GM12872 (cell line): ENCODE measurements at regions not wholly inside any gene's neighbourhood (a gene's known extent, or its start where the extent isn't known, plus 50 kb on each side); places are given as distances from the start of the nearest gene placed in this dataset.

Source experiments
- CTCF ChIP-seq: IDR thresholded peaks from 3 replicates; pipeline ENCODE4 v1.5.1; 2011; ENCODE audit warnings: low read depth, mild to moderate bottlenecking, low read length, moderate library complexity; ENCODE audit not compliant: insufficient read depth

DNA sequence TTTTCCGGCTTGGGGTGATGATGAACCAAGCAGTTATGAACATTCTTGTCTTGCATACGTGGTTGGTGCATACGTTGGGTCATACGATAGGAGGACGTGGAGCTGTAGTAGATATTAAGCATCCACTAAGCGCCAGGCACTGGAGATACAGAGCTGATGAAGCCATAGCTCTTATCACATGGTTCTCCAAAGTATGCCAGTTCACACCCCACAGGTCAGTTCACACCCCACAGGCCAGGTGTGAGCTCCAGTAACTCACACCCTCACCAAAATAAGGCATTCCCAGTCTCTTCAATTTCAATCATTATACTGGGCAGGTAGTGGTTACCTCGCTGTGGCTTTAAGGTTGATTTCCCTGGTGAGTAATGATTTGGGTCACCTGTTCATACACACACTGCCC, 335.5 kb downstream of the FOXL1 start:
- TF ChIP-seq CTCF: no peak

DNA sequence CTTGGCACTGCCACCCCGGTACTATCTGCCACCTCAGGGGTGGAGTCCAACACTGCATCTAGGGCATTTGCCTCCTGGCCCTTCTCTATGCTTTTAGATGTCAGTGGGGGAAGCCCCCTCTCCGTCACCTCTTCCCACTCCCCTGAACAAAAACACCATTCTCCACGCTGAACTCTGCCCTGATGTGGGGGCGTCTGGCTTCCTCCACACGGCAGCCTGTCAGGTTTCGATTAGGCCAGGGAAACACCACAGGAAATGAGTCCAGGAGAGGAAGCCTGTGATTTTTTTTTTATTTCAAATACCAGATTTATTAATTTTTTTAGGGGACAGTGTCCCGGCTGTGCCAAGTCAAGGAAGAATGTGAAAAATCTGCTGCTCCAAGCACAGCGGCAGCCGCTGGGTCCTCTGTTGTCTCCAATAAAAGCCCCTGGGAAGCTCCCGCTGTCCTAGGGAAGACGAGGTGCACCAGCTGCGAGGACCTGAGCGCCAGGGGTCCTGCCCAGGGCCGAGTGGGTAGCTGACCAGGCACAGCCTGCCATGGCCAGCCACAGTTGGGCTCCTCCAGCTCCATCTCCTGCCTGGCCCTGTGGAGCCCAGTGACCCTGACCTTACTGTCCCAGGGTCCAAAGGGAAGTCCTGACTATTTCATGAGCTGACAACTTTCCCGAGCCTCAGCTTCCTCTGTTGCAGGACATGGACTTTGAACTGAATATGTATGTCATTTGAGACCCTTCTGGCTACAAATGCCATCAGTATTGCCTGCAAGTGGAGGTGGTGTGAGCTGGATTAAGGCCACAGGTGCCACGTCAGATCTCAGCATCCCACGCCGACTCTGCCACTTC, 336.7 kb downstream of the FOXL1 start:
- no peak for TF ChIP-seq CTCF

- no peak for TF ChIP-seq CTCF
Observed at GRCh38 chr16:86917471-86918365, 339.4 kb downstream of the FOXL1 start.

- no peak for TF ChIP-seq CTCF
Observed at GRCh38 chr16:86918637-86919036, 340.3 kb downstream of the FOXL1 start.

DNA sequence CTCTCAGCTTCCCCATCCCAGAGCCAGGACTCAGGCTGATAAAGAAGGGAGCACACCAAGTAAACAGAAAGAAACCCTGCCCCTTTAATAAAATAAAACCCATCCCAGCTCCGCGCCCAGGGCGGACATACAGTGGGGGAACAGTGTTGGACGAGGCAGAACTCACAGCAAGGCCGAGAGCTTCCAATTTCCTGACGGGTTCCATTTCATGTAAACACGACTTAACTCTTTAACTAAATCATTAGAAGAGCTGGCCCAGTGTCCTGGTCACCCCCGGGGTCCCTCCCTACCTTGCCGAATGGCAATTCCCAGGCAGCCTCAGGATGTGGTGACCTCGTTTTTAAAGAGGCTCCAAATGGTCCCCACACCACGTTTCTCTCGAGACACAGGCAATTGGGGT, 340.7 kb downstream of the FOXL1 start:
- no peak for TF ChIP-seq CTCF

- TF ChIP-seq CTCF: no peak
Observed at GRCh38 chr16:86919578-86920305, 341.4 kb downstream of the FOXL1 start.

DNA sequence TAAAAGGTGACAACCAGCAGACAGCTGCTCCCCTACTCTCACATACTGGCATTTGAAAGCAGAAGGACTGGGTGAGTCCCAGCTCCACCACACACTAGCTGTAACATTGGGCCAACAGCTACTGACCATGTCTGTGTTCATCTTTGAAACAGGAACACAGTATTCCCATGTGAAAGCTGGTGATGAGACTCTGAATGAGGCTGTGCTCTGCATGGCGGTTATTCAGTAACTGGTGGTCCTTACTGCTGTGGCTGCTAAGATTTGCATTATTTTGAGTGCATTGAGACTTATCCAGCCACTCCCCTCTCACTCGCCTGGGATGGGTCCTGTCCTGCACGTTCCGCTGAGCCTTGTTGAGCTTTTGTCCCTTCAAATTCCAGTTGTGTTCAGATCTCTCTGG, 342.9 kb downstream of the FOXL1 start:
- TF ChIP-seq CTCF: no peak
